Neuronal stem cell (in vitro differentiated cells): ENCODE measurements at regions not wholly inside any gene's neighbourhood (a gene's known extent, or its start where the extent isn't known, plus 50 kb on each side); places are given as distances from the start of the nearest gene placed in this dataset.

Source experiments
- DNase-seq: peaks from one replicate; pipeline ENCODE4 v3.0.0-alpha.2; 2013; ENCODE audit warnings: low spot score
- H2AFZ ChIP-seq: one replicate; pipeline ENCODE4 v1.6.1; 2013; ENCODE audit warnings: mild to moderate bottlenecking, low read length, inconsistent platforms
- H2AK5ac ChIP-seq: 2 replicates; pipeline ENCODE4 v1.6.1; 2013; ENCODE audit warnings: low read depth, mild to moderate bottlenecking, inconsistent platforms, low read length, moderate library complexity, mixed read lengths
- H2BK120ac ChIP-seq: 2 replicates; pipeline ENCODE4 v1.6.1; 2013; ENCODE audit warnings: low read depth, mild to moderate bottlenecking, inconsistent platforms, low read length, moderate library complexity, mixed read lengths
- H2BK12ac ChIP-seq: one replicate; pipeline ENCODE4 v1.6.1; 2013; ENCODE audit warnings: low read length, inconsistent platforms
- H2BK15ac ChIP-seq: 2 replicates; pipeline ENCODE4 v1.6.1; 2013; ENCODE audit warnings: mild to moderate bottlenecking, low read length, inconsistent platforms, mixed read lengths
- H2BK5ac ChIP-seq: one replicate; pipeline ENCODE4 v1.6.1; 2013; ENCODE audit warnings: inconsistent platforms, mild to moderate bottlenecking, low read length, moderate library complexity
- H3K14ac ChIP-seq: one replicate; pipeline ENCODE4 v1.6.1; 2013; ENCODE audit warnings: low read length, inconsistent platforms
- H3K18ac ChIP-seq: 2 replicates; pipeline ENCODE4 v1.6.1; 2013; ENCODE audit warnings: low read length, inconsistent platforms
- H3K23ac ChIP-seq: 2 replicates; pipeline ENCODE4 v1.6.1; 2013; ENCODE audit warnings: low read depth, mild to moderate bottlenecking, mixed read lengths, low read length, inconsistent platforms; ENCODE audit not compliant: poor library complexity
- H3K27ac ChIP-seq: replicated peaks from 3 replicates; pipeline ENCODE4 v1.5.1; 2013; ENCODE audit warnings: low read length, inconsistent platforms
- H3K27me3 ChIP-seq, 3 experiments: 2 replicates each; pipeline ENCODE4 v1.6.1; 2013; ENCODE audit warnings: low read length in 3 of 3, mild to moderate bottlenecking in 2 of 3, inconsistent platforms in 1 of 3, low read depth in 1 of 3, mixed read lengths in 1 of 3, moderate library complexity in 1 of 3; ENCODE audit not compliant: control insufficient read depth in 3 of 3, insufficient read depth in 3 of 3
- H3K36me3 ChIP-seq, 2 donors: replicated peaks in 1 of 2; 2 replicates each; pipeline ENCODE4 v1.6.1; 2013; ENCODE audit warnings: low read length in 2 of 2; ENCODE audit not compliant: control insufficient read depth in 2 of 2, insufficient read depth in 2 of 2
- H3K4ac ChIP-seq: 2 replicates; pipeline ENCODE4 v1.6.1; 2013; ENCODE audit warnings: inconsistent platforms, mild to moderate bottlenecking, low read length, moderate library complexity
- H3K4me1 ChIP-seq, 2 donors: 1 replicate in 1 of 2; 2 replicates in 1 of 2; pipeline ENCODE4 v1.6.1; 2013; ENCODE audit warnings: low read length in 2 of 2, low read depth in 1 of 2; ENCODE audit not compliant: control insufficient read depth in 2 of 2, insufficient read depth in 1 of 2
- H3K4me2 ChIP-seq: one replicate; pipeline ENCODE4 v1.6.1; 2013; ENCODE audit warnings: mild to moderate bottlenecking, low read length, inconsistent platforms; ENCODE audit not compliant: insufficient read depth, poor library complexity, severe bottlenecking
- H3K4me3 ChIP-seq, 2 donors: 2 replicates each; pipeline ENCODE4 v1.5.1; 2013; ENCODE audit warnings: low read length in 2 of 2, mild to moderate bottlenecking in 2 of 2, inconsistent platforms in 1 of 2, moderate library complexity in 1 of 2
- H3K79me1 ChIP-seq: one replicate; pipeline ENCODE4 v1.6.1; 2013; ENCODE audit warnings: low read depth, mild to moderate bottlenecking, inconsistent platforms, low read length, moderate library complexity
- H3K9ac ChIP-seq: one replicate; pipeline ENCODE4 v1.6.1; 2013; ENCODE audit warnings: mild to moderate bottlenecking, low read depth, low read length, inconsistent platforms; ENCODE audit not compliant: poor library complexity
- H3K9me3 ChIP-seq, 2 donors: replicated peaks in 1 of 2; 2 replicates each; pipeline versions ENCODE3 to v1.6.1; 2013; ENCODE audit warnings: low read length in 2 of 2, mild to moderate bottlenecking in 2 of 2, inconsistent platforms in 1 of 2, low read depth in 1 of 2, mixed read lengths in 1 of 2, moderate library complexity in 1 of 2; ENCODE audit not compliant: control insufficient read depth in 2 of 2, insufficient read depth in 1 of 2
- H4K8ac ChIP-seq: one replicate; pipeline ENCODE4 v1.6.1; 2013; ENCODE audit warnings: low read depth, mild to moderate bottlenecking, inconsistent platforms, low read length, moderate library complexity
- H4K91ac ChIP-seq: one replicate; pipeline ENCODE4 v1.6.1; 2013; ENCODE audit warnings: low read length, low read depth, mild to moderate bottlenecking, inconsistent platforms; ENCODE audit not compliant: poor library complexity
- WGBS, 2 donors: extraction: QIAGEN DNeasy Blood & Tissue Kit; methylation state at CpG; one replicate each; pipeline ENCODE4 v1.1.7; 2013; ENCODE audit warnings: missing lambda C conversion rate in 2 of 2, mixed read lengths in 1 of 2; ENCODE audit not compliant: insufficient read length in 2 of 2, insufficient replicate concordance in 1 of 2; ENCODE audit errors: extremely low coverage in 2 of 2; 5-methylcytosine and 5-hydroxymethylcytosine counted together

DNA sequence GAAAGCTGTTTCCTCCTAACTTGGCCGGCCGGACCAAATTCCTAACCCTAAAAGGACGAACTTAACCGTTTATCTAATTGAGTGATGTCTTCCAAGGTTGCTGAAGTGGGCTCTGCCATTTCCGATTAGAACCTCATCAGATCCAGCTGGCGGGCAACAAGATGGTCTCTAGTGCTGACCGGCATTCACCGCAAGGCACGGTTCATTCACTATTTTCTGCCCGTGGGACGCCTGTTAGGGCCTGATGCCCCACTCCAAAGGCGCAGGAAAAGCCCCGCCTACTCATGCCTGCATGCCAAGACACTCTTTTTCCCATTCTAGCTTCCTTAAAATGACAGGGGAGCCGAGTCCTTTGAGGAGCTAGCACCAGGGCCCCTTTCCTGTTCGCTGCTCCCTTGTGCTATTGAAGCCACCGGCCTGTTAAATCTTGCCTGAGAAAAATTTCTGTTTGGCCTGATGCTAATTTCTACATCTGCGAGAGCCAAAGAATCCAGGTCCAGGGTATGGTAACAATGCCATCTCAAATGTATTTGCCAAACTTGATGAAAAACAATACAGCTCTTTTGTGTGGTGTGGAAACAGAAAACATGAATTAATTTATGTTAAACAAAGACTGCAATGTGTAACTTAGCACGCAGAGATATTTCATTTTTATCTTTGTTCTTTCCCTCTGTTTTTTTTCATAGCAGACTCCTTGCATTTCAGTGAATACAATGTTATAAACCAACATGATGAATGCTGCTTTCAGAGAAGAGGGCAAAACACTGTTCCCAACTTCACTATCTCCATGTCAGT, 1071.2 kb upstream of the USP15 start:
- WGBS, 2 donors = no CpG with 5 or more reads among the region's 18 CpGs
- Histone ChIP-seq H3K4ac (no peak overlapping the region), H3K9ac (no peak overlapping the region), H3K14ac (no peak overlapping the region), H3K4me1 (no peaks in the 10 kb centered on the region), H3K36me3 (no peaks in the 10 kb centered on the region), H2BK120ac (no peak overlapping the region), H3K18ac (no peak overlapping the region), H3K9me3 (no peaks in the 10 kb centered on the region), H2AFZ (peak overlapping the region; percentile 46), H4K8ac (no peak overlapping the region), H2BK15ac (no peak overlapping the region), H2AK5ac (no peak overlapping the region), H3K23ac (no peak overlapping the region), H3K4me3 (no peak overlapping the region), H3K27me3 (no peaks in the 10 kb centered on the region), H2BK12ac (no peak overlapping the region), H4K91ac (no peak overlapping the region), H3K27ac (no peak overlapping the region), H3K4me2 (no peak overlapping the region), H2BK5ac (no peak overlapping the region), H3K79me1 (no peaks in the 10 kb centered on the region)
- no peak for DNase-seq

DNA sequence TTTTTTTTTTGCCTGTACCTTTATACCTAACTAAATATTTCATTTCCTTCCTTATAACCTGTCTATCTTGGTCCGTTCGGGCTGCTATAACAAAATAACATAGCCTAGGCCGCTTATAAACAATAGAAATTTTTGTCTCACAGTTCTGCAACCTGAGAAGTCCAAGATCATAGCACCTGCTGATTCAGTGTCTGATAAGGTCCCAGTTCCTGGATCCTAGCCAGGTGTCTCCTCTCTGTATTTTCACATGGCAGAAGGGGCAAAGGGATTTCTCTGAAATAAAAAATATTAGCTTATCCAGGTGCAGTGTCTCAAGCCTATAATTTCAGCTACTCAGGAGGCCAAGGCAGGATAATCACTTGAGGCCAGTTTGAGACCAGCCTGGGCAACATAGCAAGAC, 1046.6 kb upstream of the USP15 start:
- no peak overlapping the region for H3K18ac ChIP-seq
- no peak overlapping the region for H3K4ac ChIP-seq
- H3K27me3 ChIP-seq = no peaks in the 10 kb centered on the region
- no peaks in the 10 kb centered on the region for H3K79me1 ChIP-seq
- no peak overlapping the region for H3K14ac ChIP-seq
- no peak overlapping the region for H3K9ac ChIP-seq
- no peak overlapping the region for H4K8ac ChIP-seq
- H4K91ac ChIP-seq = no peak overlapping the region
- H2AFZ ChIP-seq = no peak overlapping the region
- H3K4me1 ChIP-seq = no peaks in the 10 kb centered on the region
- H2BK5ac ChIP-seq = no peak overlapping the region
- no peak overlapping the region for H2BK15ac ChIP-seq
- no CpG with 5 or more reads among the region's 3 CpGs for WGBS, 2 donors
- H2BK12ac ChIP-seq = no peak overlapping the region
- no peak overlapping the region for H3K23ac ChIP-seq
- DNase-seq = no peak
- H3K27ac ChIP-seq = no peak overlapping the region
- no peaks in the 10 kb centered on the region for H3K9me3 ChIP-seq
- no peaks in the 10 kb centered on the region for H3K36me3 ChIP-seq
- H2AK5ac ChIP-seq = no peak overlapping the region
- H3K4me3 ChIP-seq = no peak overlapping the region
- H3K4me2 ChIP-seq = no peak overlapping the region
- no peak overlapping the region for H2BK120ac ChIP-seq

DNA sequence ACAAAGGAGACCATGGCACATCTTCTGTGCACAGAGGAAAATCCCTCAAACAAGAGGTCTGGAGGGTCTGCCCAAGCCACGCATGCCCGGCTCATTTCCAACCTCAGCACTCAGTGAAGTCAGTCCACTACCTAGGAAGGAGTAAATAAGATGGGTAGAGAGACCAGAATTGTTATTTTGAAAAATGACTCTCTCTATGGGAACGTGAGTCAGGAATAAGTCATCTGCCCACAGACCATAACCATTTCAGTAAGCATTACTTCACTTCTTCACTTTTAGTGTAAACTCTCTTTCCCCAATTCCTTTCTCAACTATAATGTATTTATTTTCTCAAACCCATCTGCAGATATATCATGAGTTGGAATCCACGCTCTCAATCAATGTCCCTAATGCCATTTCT, 1039.9 kb upstream of the USP15 start:
- Histone ChIP-seq H3K9me3 (no peaks in the 10 kb centered on the region), H2AFZ (no peak overlapping the region), H3K79me1 (no peaks in the 10 kb centered on the region), H3K18ac (no peak overlapping the region), H2BK15ac (no peak overlapping the region), H3K36me3 (no peaks in the 10 kb centered on the region), H2BK120ac (no peak overlapping the region), H2AK5ac (no peak overlapping the region), H2BK5ac (no peak overlapping the region), H4K91ac (no peak overlapping the region), H3K4me3 (no peak overlapping the region), H3K4me1 (no peaks in the 10 kb centered on the region), H3K27ac (no peak overlapping the region), H3K4ac (no peak overlapping the region), H3K4me2 (no peak overlapping the region), H3K9ac (no peak overlapping the region), H3K27me3 (no peaks in the 10 kb centered on the region), H3K23ac (no peak overlapping the region), H3K14ac (no peak overlapping the region), H2BK12ac (no peak overlapping the region), H4K8ac (no peak overlapping the region)
- whole genome bisulfite sequencing, 2 donors = no CpG with 5 or more reads among the region's 4 CpGs
- DNase-seq = no peak

DNA sequence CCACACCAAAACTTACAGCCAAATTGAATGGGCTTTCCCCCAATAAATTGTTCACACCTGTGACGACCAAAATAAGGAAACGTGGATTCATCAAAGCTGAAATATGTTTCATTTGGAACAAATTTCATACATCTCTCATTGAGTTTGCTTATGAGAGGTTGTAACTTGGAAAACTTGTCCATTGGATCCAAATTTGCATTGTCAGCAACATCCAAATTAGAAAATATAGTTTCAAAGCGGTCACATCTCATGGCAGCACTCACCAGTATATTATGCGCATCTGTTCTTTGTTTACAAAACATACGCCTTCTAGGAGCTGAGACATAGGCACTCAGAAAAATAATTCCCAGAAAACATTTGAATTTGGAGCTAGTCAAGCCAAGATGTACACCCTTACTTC, 1028.2 kb upstream of the USP15 start:
- H2BK12ac ChIP-seq = no peak overlapping the region
- no peaks in the 10 kb centered on the region for H3K9me3 ChIP-seq
- H4K8ac ChIP-seq = no peak overlapping the region
- DNase-seq = no peak
- no peak overlapping the region for H2BK15ac ChIP-seq
- no peak overlapping the region for H2BK120ac ChIP-seq
- no peak overlapping the region for H3K18ac ChIP-seq
- no peak overlapping the region for H3K23ac ChIP-seq
- no peaks in the 10 kb centered on the region for H3K79me1 ChIP-seq
- no peak overlapping the region for H3K4me2 ChIP-seq
- H3K14ac ChIP-seq = no peak overlapping the region
- no peak overlapping the region for H4K91ac ChIP-seq
- H3K27ac ChIP-seq = no peak overlapping the region
- H2AK5ac ChIP-seq = no peak overlapping the region
- H3K9ac ChIP-seq = no peak overlapping the region
- H2BK5ac ChIP-seq = no peak overlapping the region
- no peaks in the 10 kb centered on the region for H3K36me3 ChIP-seq
- no peak overlapping the region for H3K4me3 ChIP-seq
- no peaks in the 10 kb centered on the region for H3K4me1 ChIP-seq
- H2AFZ ChIP-seq = no peak overlapping the region
- no peak overlapping the region for H3K4ac ChIP-seq
- WGBS, 2 donors = no CpG with 5 or more reads among the region's 5 CpGs
- H3K27me3 ChIP-seq = no peaks in the 10 kb centered on the region
